GM12865 (cell line): ENCODE measurements at regions not wholly inside any gene's neighbourhood (a gene's known extent, or its start where the extent isn't known, plus 50 kb on each side); places are given as distances from the start of the nearest gene placed in this dataset.
"Not testable (repeated sequence)": the region's sequence is repeated elsewhere in the genome, so short reads cannot be mapped to it uniquely, and the experiment has no call there.

Source experiments
- DNase-seq: peaks from one replicate; pipeline ENCODE4 v3.0.0; 2010; ENCODE audit warnings: low read depth
- H3K4me3 ChIP-seq: 2 replicates; pipeline ENCODE4 v1.5.1; 2011; ENCODE audit warnings: mild to moderate bottlenecking, low read depth, low read length, control low read depth
- TF ChIP-seq, protein P1 (sequence below): IDR thresholded peaks from 2 replicates; pipeline ENCODE4 v1.5.1; 2011; ENCODE audit warnings: low read length, control low read depth, low read depth, inconsistent platforms; ENCODE audit not compliant: insufficient read depth; ENCODE audit errors: missing control alignments

GRCh38 chr6:72564231-72564630 is 57.6 kb upstream of the KCNQ5 start:
- TF ChIP-seq, protein P1, sequence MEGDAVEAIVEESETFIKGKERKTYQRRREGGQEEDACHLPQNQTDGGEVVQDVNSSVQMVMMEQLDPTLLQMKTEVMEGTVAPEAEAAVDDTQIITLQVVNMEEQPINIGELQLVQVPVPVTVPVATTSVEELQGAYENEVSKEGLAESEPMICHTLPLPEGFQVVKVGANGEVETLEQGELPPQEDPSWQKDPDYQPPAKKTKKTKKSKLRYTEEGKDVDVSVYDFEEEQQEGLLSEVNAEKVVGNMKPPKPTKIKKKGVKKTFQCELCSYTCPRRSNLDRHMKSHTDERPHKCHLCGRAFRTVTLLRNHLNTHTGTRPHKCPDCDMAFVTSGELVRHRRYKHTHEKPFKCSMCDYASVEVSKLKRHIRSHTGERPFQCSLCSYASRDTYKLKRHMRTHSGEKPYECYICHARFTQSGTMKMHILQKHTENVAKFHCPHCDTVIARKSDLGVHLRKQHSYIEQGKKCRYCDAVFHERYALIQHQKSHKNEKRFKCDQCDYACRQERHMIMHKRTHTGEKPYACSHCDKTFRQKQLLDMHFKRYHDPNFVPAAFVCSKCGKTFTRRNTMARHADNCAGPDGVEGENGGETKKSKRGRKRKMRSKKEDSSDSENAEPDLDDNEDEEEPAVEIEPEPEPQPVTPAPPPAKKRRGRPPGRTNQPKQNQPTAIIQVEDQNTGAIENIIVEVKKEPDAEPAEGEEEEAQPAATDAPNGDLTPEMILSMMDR = no peak
- no peak for DNase-seq
- no peak overlapping the region for H3K4me3 ChIP-seq

DNA sequence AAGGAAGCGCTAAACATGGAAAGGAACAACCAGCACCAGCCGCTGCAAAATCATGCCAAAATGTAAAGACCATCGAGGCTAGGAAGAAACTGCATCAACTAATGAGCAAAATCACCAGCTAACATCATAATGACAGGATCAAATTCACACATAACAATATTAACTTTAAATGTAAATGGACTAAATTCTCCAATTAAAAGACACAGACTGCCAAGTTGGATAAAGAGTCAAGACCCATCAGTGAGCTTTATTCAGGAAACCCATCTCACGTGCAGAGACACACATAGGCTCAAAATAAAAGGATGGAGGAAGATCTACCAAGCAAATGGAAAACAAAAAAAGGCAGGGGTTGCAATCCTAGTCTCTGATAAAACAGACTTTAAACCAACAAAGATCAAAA is 49.9 kb upstream of the KCNQ5 start:
- DNase-seq, H3K4me3 ChIP-seq: not testable (repeated sequence)
